HG03196 (cell line): ENCODE measurements at regions not wholly inside any gene's neighbourhood (a gene's known extent, or its start where the extent isn't known, plus 50 kb on each side); places are given as distances from the start of the nearest gene placed in this dataset.
"Not testable (repeated sequence)": the region's sequence is repeated elsewhere in the genome, so short reads cannot be mapped to it uniquely, and the experiment has no call there.

Experiments used
- ATAC-seq: cut with Tn5 transposase; IDR thresholded peaks from one replicate; pipeline ENCODE4 v1.9.1; 2021; ENCODE audit not compliant: unreplicated experiment

- ATAC-seq, result not testable (repeated sequence)
Measured at GRCh38 chr5:112026879-112027278, 269.9 kb upstream of the NREP start.

GRCh38 chr5:112025757-112026156 lies 268.8 kb upstream of the NREP start:
- ATAC-seq, result peak; percentile 90

GRCh38 chr5:112024769-112025168 lies 267.8 kb upstream of the NREP start:
- ATAC-seq, result no peak

- no peak for ATAC-seq
Measured at GRCh38 chr5:112024221-112024620, 267.2 kb upstream of the NREP start.

GRCh38 chr5:112023766-112024165 lies 266.8 kb upstream of the NREP start:
- ATAC-seq, result no peak

- ATAC-seq, result no peak
Measured at GRCh38 chr5:112018846-112019245, 261.9 kb upstream of the NREP start.

GRCh38 chr5:112016980-112017379 lies 260.0 kb upstream of the NREP start:
- ATAC-seq, result no peak

GRCh38 chr5:112014783-112015395 lies 257.9 kb upstream of the NREP start:
- no peak for ATAC-seq

- ATAC-seq, result no peak
Measured at GRCh38 chr5:112013660-112014059, 256.7 kb upstream of the NREP start.

- no peak for ATAC-seq
Measured at GRCh38 chr5:112012104-112012503, 255.1 kb upstream of the NREP start.

- ATAC-seq, result no peak
Measured at GRCh38 chr5:112010475-112010874, 253.5 kb upstream of the NREP start.

GRCh38 chr5:112006721-112007120 lies 249.7 kb upstream of the NREP start:
- ATAC-seq, result no peak

GRCh38 chr5:112005623-112005930 lies 248.6 kb upstream of the NREP start:
- ATAC-seq, result no peak

- ATAC-seq, result peak; percentile 82
Measured at GRCh38 chr5:112004867-112005622, 248.1 kb upstream of the NREP start.

- ATAC-seq, result no peak
Measured at GRCh38 chr5:112002376-112002775, 245.4 kb upstream of the NREP start.

- ATAC-seq, result no peak
Measured at GRCh38 chr5:111999286-111999685, 242.3 kb upstream of the NREP start.

- ATAC-seq, result no peak
Measured at GRCh38 chr5:111998871-111999270, 241.9 kb upstream of the NREP start.

GRCh38 chr5:111997711-111998110 lies 240.7 kb upstream of the NREP start:
- no peak for ATAC-seq

GRCh38 chr5:111997308-111997707 lies 240.3 kb upstream of the NREP start:
- ATAC-seq, result no peak

- ATAC-seq, result no peak
Measured at GRCh38 chr5:111996574-111996973, 239.6 kb upstream of the NREP start.

GRCh38 chr5:111995701-111996100 lies 238.7 kb upstream of the NREP start:
- no peak for ATAC-seq

- no peak for ATAC-seq
Measured at GRCh38 chr5:111993242-111993641, 236.2 kb upstream of the NREP start.

- no peak for ATAC-seq
Measured at GRCh38 chr5:111984044-111984443, 227.1 kb upstream of the NREP start.
